ENCODE measurements at regions not wholly inside any gene's neighbourhood (a gene's known extent, or its start where the extent isn't known, plus 50 kb on each side); places are given as distances from the start of the nearest gene placed in this dataset.
"Not testable (repeated sequence)": the region's sequence is repeated elsewhere in the genome, so short reads cannot be mapped to it uniquely, and the experiment has no call there.

DNA sequence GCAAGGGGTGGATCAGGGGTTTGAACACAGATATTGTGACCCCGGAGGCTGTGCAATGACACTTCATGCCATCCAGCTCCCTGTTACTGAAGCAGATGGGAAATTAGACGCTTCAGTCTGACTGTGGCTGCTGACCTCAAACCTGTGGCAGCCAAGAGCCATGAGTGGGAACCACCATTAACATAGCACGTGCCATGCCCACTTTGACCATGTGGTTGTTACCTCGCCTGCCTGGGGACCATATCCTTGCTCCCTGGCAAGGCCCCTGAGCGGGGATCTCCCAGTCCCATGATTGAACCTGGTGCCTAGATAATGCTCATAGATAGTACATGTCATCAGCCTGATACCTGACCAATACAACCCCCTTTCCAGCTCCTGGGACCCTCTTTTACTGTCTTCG is 68.9 kb downstream of the CYP26B1 start:
- no peak overlapping the region for H3K27ac ChIP-seq
- H3K4me3 ChIP-seq: no peak overlapping the region
- H3K36me3 ChIP-seq (ENCODE audit: low read depth): no peaks in the 10 kb centered on the region
- no peaks in the 10 kb centered on the region for H3K27me3 ChIP-seq (ENCODE audit: insufficient read depth, low read depth)
- no peaks in the 10 kb centered on the region for H3K4me1 ChIP-seq (replicated peaks; ENCODE audit: insufficient read depth)
- H3K9me2 ChIP-seq (ENCODE audit: insufficient read depth): no peaks in the 10 kb centered on the region
- H3K4me2 ChIP-seq: no peak overlapping the region
- TF ChIP-seq CTCF (conservative IDR thresholded peaks at IDR 0.05) (no peak), EZH2 (IDR thresholded peaks at IDR 0.05; ENCODE audit: low read depth) (no peak)
- ChIA-PET POLR2A (ENCODE audit: unreplicated experiment) (no interaction called here), CTCF (no interaction called here)
- DNase-seq: no peak
- no peaks in the 10 kb centered on the region for H3F3A ChIP-seq (ENCODE audit: insufficient read depth, low read depth)
- H4K20me1 ChIP-seq (ENCODE audit: insufficient read depth): no peaks in the 10 kb centered on the region
- no peaks in the 10 kb centered on the region for H3K79me2 ChIP-seq (ENCODE audit: low read depth)
- no peaks in the 10 kb centered on the region; the same call in 1 of the 2 replicates for H3K9me3 ChIP-seq (ENCODE audit: insufficient read depth, low read depth)
- intact Hi-C loops (cut with micrococcal nuclease; ENCODE audit: unreplicated experiment): no loop called here
- BruUV-seq (replicated peaks): no TSS peak
- H2AFZ ChIP-seq: no peak overlapping the region

DNA sequence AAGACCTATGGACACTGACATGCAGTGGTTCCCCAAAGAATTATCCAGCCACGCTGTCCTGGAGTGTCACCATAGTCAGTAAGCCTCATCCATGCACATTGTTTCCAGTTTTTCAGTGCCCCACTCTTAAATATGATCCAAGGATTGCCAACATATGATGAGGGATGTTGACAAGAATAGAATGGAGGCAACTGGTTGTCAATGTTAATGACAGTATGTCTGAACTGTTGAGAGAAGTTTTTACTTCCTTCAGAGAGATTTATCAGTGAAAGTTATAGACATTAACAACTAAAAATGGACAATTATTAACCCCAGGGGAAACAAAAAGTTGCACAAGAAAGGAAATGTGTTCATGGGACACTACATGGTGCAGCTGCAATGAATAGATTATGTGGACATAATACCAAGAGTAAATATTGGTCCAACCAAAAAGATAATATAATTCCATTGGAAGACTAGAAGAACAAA is 69.9 kb downstream of the CYP26B1 start:
- Histone ChIP-seq H4K20me1 (ENCODE audit: insufficient read depth) (no peaks in the 10 kb centered on the region), H3K4me3 (no peak overlapping the region), H3F3A (ENCODE audit: insufficient read depth, low read depth) (no peaks in the 10 kb centered on the region), H3K36me3 (ENCODE audit: low read depth) (no peaks in the 10 kb centered on the region), H3K27me3 (ENCODE audit: insufficient read depth, low read depth) (peaks cover 3% of the 10 kb centered on the region; the same call in 1 of the 2 replicates), H3K9me3 (ENCODE audit: insufficient read depth, low read depth) (peaks cover 7% of the 10 kb centered on the region; the same call in 1 of the 2 replicates), H3K4me2 (no peak overlapping the region), H3K4me1 (replicated peaks; ENCODE audit: insufficient read depth) (no peaks in the 10 kb centered on the region), H3K9me2 (ENCODE audit: insufficient read depth) (no peaks in the 10 kb centered on the region), H3K79me2 (ENCODE audit: low read depth) (no peaks in the 10 kb centered on the region), H2AFZ (no peak overlapping the region), H3K27ac (no peak overlapping the region)
- CTCF ChIA-PET: no interaction called here
- TF ChIP-seq EZH2 (IDR thresholded peaks at IDR 0.05; ENCODE audit: low read depth): no peak
- no peak for TF ChIP-seq CTCF (conservative IDR thresholded peaks at IDR 0.05)
- no peak for DNase-seq
- no TSS peak for BruUV-seq (replicated peaks)
- POLR2A ChIA-PET (ENCODE audit: unreplicated experiment): no interaction called here
- intact Hi-C loops (cut with micrococcal nuclease; ENCODE audit: unreplicated experiment): no loop called here

DNA sequence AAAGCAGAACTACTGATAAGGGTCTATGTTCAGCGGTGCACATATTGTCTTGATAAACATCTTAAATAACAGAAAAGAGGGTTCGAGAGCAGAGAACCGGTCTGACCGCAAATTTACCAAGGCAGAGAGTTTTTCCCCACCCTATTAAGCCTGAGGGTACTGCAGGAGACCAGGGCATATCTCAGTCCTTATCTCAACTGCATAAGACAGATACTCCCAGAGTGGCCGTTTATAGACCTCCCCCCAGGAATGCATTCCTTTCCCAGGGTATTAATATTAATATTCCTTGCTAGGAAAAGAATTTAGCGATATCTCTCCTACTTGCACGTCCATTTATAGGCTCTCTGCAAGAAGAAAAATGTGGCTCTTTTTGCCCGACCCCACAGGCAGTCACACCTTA is 74.3 kb downstream of the CYP26B1 start:
- H3K9me2 ChIP-seq (ENCODE audit: insufficient read depth); H3K79me2 ChIP-seq (ENCODE audit: low read depth); H4K20me1 ChIP-seq (ENCODE audit: insufficient read depth); POLR2A ChIA-PET (ENCODE audit: unreplicated experiment); H3K9me3 ChIP-seq (ENCODE audit: insufficient read depth, low read depth); H3K4me1 ChIP-seq (replicated peaks; ENCODE audit: insufficient read depth); H3F3A ChIP-seq (ENCODE audit: insufficient read depth, low read depth); H3K4me2 ChIP-seq; H3K27ac ChIP-seq; BruUV-seq (replicated peaks); intact Hi-C loops (cut with micrococcal nuclease; ENCODE audit: unreplicated experiment); CTCF ChIA-PET; DNase-seq; H2AFZ ChIP-seq; H3K27me3 ChIP-seq (ENCODE audit: insufficient read depth, low read depth); H3K4me3 ChIP-seq; H3K36me3 ChIP-seq (ENCODE audit: low read depth): not testable (repeated sequence)

DNA sequence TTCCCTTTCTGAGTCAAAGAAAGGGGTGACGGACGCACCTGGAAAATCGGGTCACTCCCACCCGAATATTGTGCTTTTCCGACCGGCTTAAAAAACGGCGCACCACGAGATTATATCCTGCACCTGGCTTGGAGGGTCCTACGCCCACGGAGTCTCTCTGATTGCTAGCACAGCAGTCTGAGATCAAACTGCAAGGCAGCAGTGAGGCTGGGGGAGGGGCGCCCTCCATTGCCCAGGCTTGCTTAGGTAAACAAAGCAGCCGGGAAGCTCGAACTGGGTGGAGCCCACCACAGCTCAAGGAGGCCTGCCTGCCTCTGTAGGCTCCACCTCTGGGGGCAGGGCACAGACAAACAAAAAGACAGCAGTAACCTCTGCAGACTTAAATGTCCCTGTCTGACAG is 83.5 kb downstream of the CYP26B1 start:
- POLR2A ChIA-PET (ENCODE audit: unreplicated experiment); H3K36me3 ChIP-seq (ENCODE audit: low read depth); H3K9me2 ChIP-seq (ENCODE audit: insufficient read depth); H3F3A ChIP-seq (ENCODE audit: insufficient read depth, low read depth); H3K4me2 ChIP-seq; H3K79me2 ChIP-seq (ENCODE audit: low read depth); H3K9me3 ChIP-seq (ENCODE audit: insufficient read depth, low read depth); H3K4me1 ChIP-seq (replicated peaks; ENCODE audit: insufficient read depth); H3K27me3 ChIP-seq (ENCODE audit: insufficient read depth, low read depth); H2AFZ ChIP-seq; H3K4me3 ChIP-seq; DNase-seq; H3K27ac ChIP-seq; H4K20me1 ChIP-seq (ENCODE audit: insufficient read depth); BruUV-seq (replicated peaks); CTCF ChIA-PET; intact Hi-C loops (cut with micrococcal nuclease; ENCODE audit: unreplicated experiment): not testable (repeated sequence)

Measured in PC-9 (cell line).